Adrenal gland (tissue), 5 donors: ENCODE measurements at regions not wholly inside any gene's neighbourhood (a gene's known extent, or its start where the extent isn't known, plus 50 kb on each side); places are given as distances from the start of the nearest gene placed in this dataset.

Experiments used
- POLR2A ChIP-seq, 2 donors: fragments of 450-650 bp; IDR thresholded peaks; one replicate each; pipeline ENCODE4 v1.6.1; 2017; ENCODE audit warnings: antibody characterized with exemption in 2 of 2, mild to moderate bottlenecking in 2 of 2, moderate library complexity in 1 of 2
- TF ChIP-seq, protein P1 (sequence below), 6 experiments: fragments of 450-650 bp in 4 of 6; fragments of 200-600 bp in 2 of 6; sonication (generic) in 1 of 6; IDR thresholded peaks; 1 replicate in 5 of 6; 2 replicates in 1 of 6; pipeline versions ENCODE4 v1.5.1 to v1.8.0; 2016 to 2021; ENCODE audit warnings: antibody characterized with exemption in 6 of 6, mild to moderate bottlenecking in 2 of 6, moderate library complexity in 1 of 6
- donor health status: DM: no; HTN: no; CAD: no.

DNA sequence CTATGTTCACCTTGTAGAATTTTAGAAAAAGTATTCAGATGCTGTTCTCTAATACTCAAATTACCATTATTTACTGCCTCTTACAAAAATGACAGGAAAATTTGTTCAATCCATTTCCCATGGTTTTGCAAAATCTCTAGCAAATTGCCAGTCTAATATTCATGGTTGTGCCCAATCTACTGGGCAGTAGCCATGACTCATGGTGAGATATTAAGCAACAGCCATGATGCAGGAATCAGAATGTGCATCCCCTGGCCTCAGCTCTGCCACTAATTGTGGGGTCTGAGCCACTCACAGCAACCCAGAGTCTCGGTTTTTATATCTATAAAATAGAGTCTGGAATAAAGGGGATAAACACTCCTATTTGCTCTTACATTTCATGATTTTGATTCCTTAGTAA is 353.6 kb downstream of the DEPDC1B start:
- TF ChIP-seq POLR2A (IDR thresholded peaks at IDR 0.05): no peak
- TF ChIP-seq, protein P1, sequence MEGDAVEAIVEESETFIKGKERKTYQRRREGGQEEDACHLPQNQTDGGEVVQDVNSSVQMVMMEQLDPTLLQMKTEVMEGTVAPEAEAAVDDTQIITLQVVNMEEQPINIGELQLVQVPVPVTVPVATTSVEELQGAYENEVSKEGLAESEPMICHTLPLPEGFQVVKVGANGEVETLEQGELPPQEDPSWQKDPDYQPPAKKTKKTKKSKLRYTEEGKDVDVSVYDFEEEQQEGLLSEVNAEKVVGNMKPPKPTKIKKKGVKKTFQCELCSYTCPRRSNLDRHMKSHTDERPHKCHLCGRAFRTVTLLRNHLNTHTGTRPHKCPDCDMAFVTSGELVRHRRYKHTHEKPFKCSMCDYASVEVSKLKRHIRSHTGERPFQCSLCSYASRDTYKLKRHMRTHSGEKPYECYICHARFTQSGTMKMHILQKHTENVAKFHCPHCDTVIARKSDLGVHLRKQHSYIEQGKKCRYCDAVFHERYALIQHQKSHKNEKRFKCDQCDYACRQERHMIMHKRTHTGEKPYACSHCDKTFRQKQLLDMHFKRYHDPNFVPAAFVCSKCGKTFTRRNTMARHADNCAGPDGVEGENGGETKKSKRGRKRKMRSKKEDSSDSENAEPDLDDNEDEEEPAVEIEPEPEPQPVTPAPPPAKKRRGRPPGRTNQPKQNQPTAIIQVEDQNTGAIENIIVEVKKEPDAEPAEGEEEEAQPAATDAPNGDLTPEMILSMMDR (IDR thresholded peaks at IDR 0.05): no peak
